SK-N-SH treated with all-trans-retinoic acid at 6 μM for 48 hours (cell line): ENCODE measurements at regions not wholly inside any gene's neighbourhood (a gene's known extent, or its start where the extent isn't known, plus 50 kb on each side); places are given as distances from the start of the nearest gene placed in this dataset.

Source experiments
- ATAC-seq: fragments of 200-7000 bp; cut with Tn5 transposase; 3 replicates; pipeline ENCODE4 v1.9.1; 2020; ENCODE audit warnings: mild to moderate bottlenecking, moderate library complexity
- ARNTL ChIP-seq: fragments of 450-650 bp; formaldehyde crosslinking; IDR thresholded peaks from 2 replicates; pipeline ENCODE4 v1.5.0; 2020; ENCODE audit warnings: low read depth, mild to moderate bottlenecking, moderate library complexity, borderline replicate concordance
- BACH2 ChIP-seq: fragments of 250-450 bp; sonication (Bioruptor Pico); IDR thresholded peaks from 2 replicates; pipeline ENCODE4 v1.9.0; 2021; ENCODE audit warnings: mild to moderate bottlenecking, borderline replicate concordance
- CREB5 ChIP-seq: fragments of 250-450 bp; sonication (Bioruptor Pico); IDR thresholded peaks from 2 replicates; pipeline ENCODE4 v1.5.1; 2020; ENCODE audit warnings: low read depth, mild to moderate bottlenecking, moderate library complexity
- CSDC2 ChIP-seq: fragments of 250-450 bp; sonication (Bioruptor Pico); IDR thresholded peaks from 2 replicates; pipeline ENCODE4 v1.5.0; 2020; ENCODE audit warnings: mild to moderate bottlenecking, moderate library complexity
- CSRNP3 ChIP-seq: fragments of 250-450 bp; sonication (Bioruptor Pico); IDR thresholded peaks from 2 replicates; pipeline ENCODE4 v1.5.1; 2021; ENCODE audit warnings: mild to moderate bottlenecking, moderate library complexity
- ESRRG ChIP-seq: fragments of 250-450 bp; sonication (Bioruptor Pico); IDR thresholded peaks from 2 replicates; pipeline ENCODE4 v1.6.1; 2021; ENCODE audit warnings: mild to moderate bottlenecking
- ISL1 ChIP-seq: fragments of 250-450 bp; sonication (Bioruptor Pico); IDR thresholded peaks from 2 replicates; pipeline ENCODE4 v2.1.2; 2022; ENCODE audit warnings: mild to moderate bottlenecking, moderate library complexity
- OSR1 ChIP-seq: fragments of 250-450 bp; sonication (Bioruptor Pico); IDR thresholded peaks from 2 replicates; pipeline ENCODE4 v1.8.0; 2022; ENCODE audit warnings: moderate library complexity, mild to moderate bottlenecking, inconsistent platforms
- PATZ1 ChIP-seq: fragments of 250-450 bp; sonication (Bioruptor Pico); IDR thresholded peaks from 2 replicates; pipeline ENCODE4 v1.8.0; 2020; ENCODE audit warnings: mild to moderate bottlenecking, moderate library complexity, borderline replicate concordance
- POU6F1 ChIP-seq: fragments of 250-450 bp; sonication (Bioruptor Pico); IDR thresholded peaks from 2 replicates; pipeline ENCODE4 v1.8.0; 2021; ENCODE audit warnings: low read depth, mild to moderate bottlenecking, moderate library complexity, borderline replicate concordance
- PPARA ChIP-seq: fragments of 250-450 bp; sonication (Bioruptor Pico); IDR thresholded peaks from 2 replicates; pipeline ENCODE4 v1.5.0; 2020; ENCODE audit warnings: mild to moderate bottlenecking, borderline replicate concordance
- SNAI2 ChIP-seq: fragments of 250-450 bp; sonication (Bioruptor Pico); IDR thresholded peaks from 2 replicates; pipeline ENCODE4 v1.5.0; 2020; ENCODE audit warnings: mild to moderate bottlenecking, moderate library complexity
- TCF4 ChIP-seq: fragments of 250-450 bp; sonication (Bioruptor Pico); IDR thresholded peaks from 2 replicates; pipeline ENCODE4 v1.8.0; 2021; ENCODE audit warnings: mild to moderate bottlenecking, moderate library complexity, borderline replicate concordance
- TOX ChIP-seq: fragments of 250-450 bp; sonication (Bioruptor Pico); IDR thresholded peaks from 2 replicates; pipeline ENCODE4 v1.8.0; 2021; ENCODE audit warnings: mild to moderate bottlenecking, moderate library complexity, borderline replicate concordance
- TSHZ2 ChIP-seq: fragments of 250-450 bp; sonication (Bioruptor Pico); IDR thresholded peaks from 2 replicates; pipeline ENCODE4 v1.5.0; 2020; ENCODE audit warnings: mild to moderate bottlenecking, moderate library complexity
- ZFP30 ChIP-seq: fragments of 450-650 bp; formaldehyde crosslinking; IDR thresholded peaks from 2 replicates; pipeline ENCODE4 v1.5.0; 2022; ENCODE audit warnings: mild to moderate bottlenecking, moderate library complexity
- ZNF70 ChIP-seq: fragments of 450-650 bp; formaldehyde crosslinking; IDR thresholded peaks from 2 replicates; pipeline ENCODE4 v1.5.0; 2020; ENCODE audit warnings: mild to moderate bottlenecking, moderate library complexity

GRCh38 chr12:59046763-59047534, 126.6 kb upstream of the LRIG3 start:
- peak; percentile 91 for ATAC-seq
- TF ChIP-seq POU6F1 (no peak), CSRNP3 (CRISPR knock-in tag) (no peak), ZNF70 (CRISPR knock-in tag) (no peak), ZFP30 (CRISPR knock-in tag) (no peak), ISL1 (peak; percentile 57)

- TF ChIP-seq TSHZ2, result no peak
- no peak for TF ChIP-seq PATZ1 (CRISPR knock-in tag)
- no peak for TF ChIP-seq ESRRG (CRISPR knock-in tag)
- TF ChIP-seq BACH2 (CRISPR knock-in tag), result no peak
- TF ChIP-seq OSR1 (CRISPR knock-in tag), result no peak
- no peak for TF ChIP-seq ZNF70 (CRISPR knock-in tag)
- TF ChIP-seq PPARA, result no peak
- no peak for TF ChIP-seq ARNTL (CRISPR knock-in tag)
- ATAC-seq, result no peak
These were observed 124.5 kb upstream of the LRIG3 start for GRCh38 chr12:59044791-59045190.

- TF ChIP-seq BACH2 (CRISPR knock-in tag) (no peak), ESRRG (CRISPR knock-in tag) (no peak), CREB5 (CRISPR knock-in tag) (0 out of 2 replicates have a peak, but pooled peaks have one; percentile 11), TOX (CRISPR knock-in tag) (0 out of 2 replicates have a peak, but pooled peaks have one; percentile 32), ISL1 (peak; percentile 86), TCF4 (no peak), POU6F1 (no peak), SNAI2 (CRISPR knock-in tag) (no peak), CSDC2 (CRISPR knock-in tag) (no peak), ZNF70 (CRISPR knock-in tag) (no peak)
These were observed 121.2 kb upstream of the LRIG3 start for GRCh38 chr12:59041241-59042121.

More at GRCh38 chr12:59041241-59042121, 121.2 kb upstream of the LRIG3 start:
- ATAC-seq, result peak; percentile 88
